ENCODE measurements at regions not wholly inside any gene's neighbourhood (a gene's known extent, or its start where the extent isn't known, plus 50 kb on each side); places are given as distances from the start of the nearest gene placed in this dataset.
"Not testable (repeated sequence)": the region's sequence is repeated elsewhere in the genome, so short reads cannot be mapped to it uniquely, and the experiment has no call there.

DNA sequence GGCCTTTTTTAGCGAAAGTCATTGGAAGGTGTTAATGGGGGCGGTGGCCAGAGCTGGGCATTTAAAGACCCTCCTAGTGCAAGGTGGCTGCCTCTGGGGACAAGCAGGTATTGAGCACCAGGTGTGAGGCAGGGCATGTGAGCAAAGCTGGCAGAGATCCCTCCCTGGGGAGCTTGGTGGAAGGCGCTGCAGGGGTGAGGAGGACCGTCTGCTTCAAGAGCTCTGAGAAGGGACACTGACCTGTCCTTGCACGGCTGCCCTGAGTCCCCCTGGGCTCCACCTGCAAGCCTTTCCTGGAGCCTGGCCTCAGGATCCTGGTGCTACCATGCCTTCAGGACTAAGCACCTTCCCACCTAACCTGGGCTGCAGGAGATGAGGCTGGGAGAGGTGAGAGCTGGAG is 127.0 kb upstream of the CIBAR2 start:
- no peak for DNase-seq (ENCODE audit: low spot score)

DNA sequence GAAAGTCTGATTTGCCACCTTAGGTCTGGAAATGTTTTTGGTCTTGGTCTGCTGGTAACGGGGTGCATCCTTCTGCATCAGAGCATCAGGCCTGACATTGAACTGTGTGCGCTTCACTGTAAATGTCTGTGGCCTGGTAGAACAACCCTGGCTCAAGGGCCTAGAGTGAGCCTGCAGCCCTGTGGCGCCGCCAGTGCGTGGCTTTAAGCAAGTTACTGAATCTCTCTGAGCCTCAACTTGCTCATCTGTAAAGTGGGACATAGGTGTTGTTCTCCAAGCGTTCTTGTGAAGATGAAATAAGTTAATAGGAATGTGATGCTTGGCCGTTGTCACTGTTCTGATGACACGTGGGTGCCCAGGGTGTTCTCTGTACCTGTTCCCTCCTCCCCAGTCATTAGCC is 127.6 kb upstream of the CIBAR2 start:
- DNase-seq (ENCODE audit: low spot score) = no peak

DNA sequence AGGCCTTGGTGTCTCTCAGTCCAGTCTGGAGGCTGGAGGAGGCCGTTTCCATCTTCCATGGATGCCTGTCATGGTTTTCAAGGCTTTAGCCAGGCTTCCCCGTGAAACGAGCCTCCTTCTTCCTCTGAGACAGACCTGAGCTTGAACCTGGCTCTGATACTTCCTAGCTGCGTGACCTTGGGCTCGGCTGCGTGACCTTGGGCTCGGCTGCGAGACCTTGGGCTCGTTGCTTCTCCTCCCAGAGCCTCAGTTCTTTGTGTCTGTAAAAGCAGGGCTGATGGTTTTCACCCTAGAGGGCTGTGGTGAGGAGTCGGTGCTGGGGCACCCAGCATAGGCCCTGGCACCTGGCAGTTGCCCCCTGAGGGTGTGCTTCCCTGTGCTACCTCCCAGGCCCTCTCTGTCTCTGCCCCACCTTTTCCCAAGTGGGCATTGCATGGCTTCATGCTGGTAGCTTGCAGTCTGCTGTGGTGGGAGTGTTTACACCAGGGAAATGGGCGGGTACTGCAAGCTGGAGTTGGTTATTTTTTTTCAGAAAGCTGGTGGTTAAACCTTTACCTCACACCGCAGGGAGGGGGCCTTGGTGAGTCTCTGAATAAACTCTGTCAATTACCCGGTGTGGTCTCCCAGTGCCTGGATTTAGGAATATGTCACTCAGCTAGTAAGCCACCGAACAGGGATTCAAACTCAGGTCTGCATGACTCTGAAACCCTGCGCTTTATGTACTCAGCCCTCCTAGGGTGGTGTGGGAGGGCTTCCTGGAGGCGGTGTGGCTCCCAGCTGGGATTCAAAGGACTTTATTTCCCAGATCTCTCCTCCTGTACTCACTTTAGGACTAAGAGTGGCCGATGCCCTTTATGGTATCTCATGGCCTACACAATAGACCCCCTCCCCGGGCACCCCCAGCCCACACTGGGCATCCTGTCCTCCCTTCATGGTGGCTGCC is 129.0 kb upstream of the CIBAR2 start:
- DNase-seq (ENCODE audit: low spot score) = no peak

DNA sequence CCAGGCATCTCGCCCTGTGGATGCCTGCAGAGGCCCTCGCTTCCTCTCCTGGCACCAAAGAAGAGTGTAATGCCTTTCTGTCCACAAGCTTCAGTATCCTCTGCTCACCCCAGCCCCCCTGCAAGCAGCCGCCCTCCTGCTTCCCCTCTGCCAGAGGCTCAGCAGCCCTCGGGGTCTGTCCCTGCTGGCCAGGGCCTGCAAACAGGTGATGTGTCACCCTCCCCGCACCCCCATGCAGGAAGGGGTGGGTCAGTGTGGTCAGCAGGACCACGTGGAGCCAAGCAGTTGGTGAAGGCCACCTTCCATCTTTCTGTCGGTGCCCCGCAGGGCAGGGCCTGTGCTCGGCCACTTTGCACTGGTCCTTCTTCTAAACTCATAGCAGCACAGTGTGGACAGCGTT is 129.9 kb upstream of the CIBAR2 start:
- no peak for DNase-seq (ENCODE audit: low spot score)

DNA sequence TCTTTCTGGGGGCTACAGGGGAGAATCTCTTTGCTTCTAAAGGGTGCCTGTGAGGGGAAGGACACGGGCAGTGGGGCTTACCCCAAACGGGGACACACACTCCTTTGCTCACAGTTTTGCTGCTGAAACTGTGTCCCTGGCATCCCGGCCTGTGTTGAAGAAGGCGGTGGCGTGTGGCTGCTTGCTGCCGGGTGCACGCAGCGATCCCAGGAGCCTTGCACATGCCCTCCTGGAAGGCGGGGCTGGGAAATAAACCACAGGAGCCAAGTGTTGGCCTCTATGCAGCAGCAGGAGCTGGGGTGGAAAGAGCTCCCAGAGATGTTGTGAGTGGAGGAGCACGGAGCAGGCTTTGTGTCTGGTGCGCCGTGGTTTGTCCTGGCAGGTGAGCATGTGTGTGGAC is 131.0 kb upstream of the CIBAR2 start:
- no peak for DNase-seq (ENCODE audit: low spot score)

DNA sequence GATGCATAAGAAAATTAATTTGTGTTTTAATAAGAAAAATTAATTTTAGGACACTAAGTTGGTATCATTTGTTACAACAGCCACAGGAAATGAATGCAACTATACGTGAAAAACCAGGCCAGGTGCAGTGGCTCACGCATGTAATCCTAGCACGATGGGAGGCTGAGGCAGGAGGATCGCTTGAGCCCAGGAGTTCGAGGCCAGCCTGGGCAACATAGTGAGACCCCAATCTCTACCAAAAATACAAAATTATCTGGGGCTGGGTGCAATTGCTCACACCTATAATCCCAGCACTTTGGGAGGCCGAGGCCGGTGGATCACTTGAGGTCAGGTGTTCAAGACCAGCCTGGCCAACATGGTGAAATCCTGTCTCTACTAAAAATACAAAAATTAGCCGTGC is 132.2 kb upstream of the CIBAR2 start:
- not testable (repeated sequence) for DNase-seq (ENCODE audit: low spot score)

DNA sequence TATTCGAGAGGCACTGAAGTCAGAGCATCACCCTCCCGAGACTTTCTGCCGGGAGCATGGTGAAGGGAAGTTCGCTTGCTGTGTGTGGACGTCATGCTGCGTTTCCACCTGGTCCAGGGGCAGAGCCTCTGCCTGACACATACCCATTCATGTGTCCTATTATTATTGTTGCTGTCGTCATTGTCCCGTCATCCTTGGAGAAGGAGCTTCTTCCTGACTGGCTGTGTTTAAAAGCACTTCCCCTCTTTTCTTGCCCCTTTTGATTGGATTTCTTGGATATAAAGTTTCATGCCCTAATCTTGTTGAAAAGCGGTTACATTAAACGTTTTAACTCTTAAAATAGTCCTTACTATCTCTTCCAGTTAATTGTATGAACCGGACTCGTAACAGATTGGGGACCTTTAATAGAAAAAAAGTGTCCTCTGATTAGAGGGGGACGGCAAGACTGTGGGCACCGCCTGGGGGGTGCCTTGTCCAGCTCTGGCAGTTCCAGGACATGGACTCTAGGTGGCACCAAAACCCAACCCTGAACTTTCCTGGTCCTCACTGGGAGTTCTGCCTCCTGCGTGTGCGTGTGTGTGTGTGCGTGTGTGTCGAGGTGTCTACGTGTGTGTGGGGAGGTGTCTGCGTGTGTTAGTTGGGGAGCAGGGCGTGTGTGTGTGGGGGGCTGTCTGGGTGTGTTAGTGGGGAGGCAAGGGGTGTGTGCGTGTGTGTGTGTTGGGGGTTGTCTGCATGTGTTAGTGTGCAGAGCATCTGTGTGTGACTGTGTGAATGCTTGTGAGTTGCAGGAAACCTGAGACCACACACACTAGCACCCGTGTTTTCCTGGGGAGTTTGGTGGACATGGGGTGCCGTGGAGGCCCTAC is 133.3 kb upstream of the CIBAR2 start:
- peak; percentile 52 for DNase-seq (ENCODE audit: low spot score)

DNA sequence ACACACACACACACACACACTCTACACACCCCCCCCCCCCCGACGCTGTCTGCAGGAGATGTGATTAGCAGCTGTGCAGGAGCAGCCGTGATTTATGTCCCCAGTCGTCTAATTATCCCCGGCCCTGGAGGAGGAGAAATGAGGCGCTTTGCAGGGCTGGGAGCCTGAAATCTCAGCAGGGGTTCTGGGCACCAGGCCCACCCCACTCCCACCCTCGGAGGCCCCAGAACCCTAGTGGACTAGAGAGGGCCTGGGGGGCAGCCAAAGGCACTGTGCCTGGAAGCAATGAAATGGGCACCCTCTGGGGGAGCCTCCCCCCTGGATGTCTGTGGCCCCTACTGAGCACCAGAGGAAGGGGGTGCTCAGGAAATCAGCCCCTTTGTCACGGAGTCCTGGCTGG is 134.2 kb upstream of the CIBAR2 start:
- DNase-seq (ENCODE audit: low spot score) = no peak

DNA sequence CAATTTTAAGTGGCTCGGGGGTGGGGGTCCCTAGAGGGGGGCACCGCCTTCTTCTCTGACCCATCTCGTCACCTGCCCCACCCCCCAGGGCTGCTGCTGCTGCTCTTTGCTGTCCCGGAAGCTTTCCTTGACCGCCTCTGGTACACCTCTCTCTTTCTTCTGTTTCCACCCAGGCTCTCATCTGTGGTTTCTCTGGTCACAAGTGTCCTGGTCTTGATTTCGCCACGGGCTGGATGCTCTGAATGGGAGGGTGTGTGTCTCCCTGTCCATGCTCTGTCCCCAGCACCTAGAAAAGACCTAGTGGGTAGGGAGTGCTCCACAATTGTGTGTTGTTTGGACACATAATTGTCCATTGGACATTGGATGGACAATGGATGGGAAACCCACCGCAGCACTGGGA is 134.7 kb upstream of the CIBAR2 start:
- no peak for DNase-seq (ENCODE audit: low spot score)

DNA sequence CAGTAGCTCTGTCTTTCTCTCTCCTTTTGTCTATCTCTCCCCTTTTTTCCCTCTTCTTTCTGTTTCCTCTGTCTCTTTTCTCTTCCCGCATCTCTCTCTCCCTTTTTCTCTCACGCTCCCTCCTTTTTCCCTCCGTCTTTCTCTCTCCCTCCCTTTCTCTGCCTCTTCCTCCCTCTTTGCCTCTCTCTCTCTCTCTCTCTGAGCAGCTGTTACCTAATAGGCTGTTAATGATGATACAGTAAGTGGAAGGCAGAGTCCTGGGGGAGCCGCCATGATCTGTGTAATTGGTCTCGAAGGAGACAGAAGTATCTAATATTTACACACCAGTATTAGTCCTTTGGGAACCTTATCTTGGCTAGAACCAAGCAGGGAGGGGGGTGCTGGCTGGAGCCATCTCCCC is 136.1 kb upstream of the CIBAR2 start:
- no peak for DNase-seq (ENCODE audit: low spot score)

DNA sequence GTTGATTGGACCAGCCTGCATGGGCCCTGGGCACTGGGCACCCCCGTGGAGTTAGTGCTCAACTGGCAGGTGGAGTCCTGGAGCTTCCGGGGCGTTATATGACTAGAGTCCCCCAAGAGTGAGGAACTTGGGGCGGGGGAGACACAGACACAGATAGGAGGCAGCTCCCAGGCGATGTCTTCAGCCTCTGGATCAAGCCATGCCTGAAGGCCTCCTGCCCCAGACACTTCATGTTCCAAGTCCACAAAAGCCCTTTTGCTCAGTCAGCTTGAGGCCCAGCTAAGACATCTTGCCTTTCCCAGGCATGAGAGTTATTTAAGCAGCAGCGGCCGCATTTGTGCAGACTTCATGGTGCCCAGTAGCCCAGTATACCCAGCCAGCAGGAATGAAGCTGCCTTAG is 136.6 kb upstream of the CIBAR2 start:
- DNase-seq (ENCODE audit: low spot score) = no peak

DNA sequence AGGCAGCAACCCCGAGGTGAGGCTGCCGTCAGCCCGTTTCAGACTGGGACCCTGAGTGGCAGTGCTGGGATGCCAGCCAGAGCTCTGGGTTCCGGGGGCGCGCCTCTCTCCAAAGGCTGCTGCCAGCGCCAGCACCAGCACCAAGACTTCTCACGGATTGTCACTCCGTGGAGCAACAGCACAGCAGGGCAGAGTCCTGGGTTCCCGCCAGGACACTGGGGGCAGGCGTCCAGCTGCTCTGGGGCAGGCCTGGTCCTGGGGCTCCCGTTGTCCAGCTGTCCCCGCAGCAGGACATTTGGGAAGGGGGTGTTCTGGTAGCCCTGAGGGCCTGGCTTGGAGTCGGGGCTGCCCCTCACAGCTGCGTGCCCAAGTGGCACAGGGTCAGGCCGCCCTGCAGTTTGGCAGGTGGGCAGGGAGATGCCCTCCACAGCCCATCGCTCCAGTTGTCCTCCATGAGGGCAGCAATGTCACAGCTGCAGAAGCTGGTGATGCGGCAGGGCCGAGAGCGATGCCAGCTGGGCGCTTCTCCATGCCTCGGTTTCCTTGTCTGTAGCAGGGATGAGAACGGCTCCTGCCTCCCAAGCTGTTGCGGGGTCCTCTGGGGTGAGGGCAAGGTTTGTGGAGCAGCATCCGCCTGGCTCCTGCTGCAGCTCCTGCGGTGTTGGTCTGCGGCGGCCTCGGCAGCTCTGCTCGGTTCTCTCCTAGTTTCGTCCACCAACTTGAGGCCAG is 137.3 kb upstream of the CIBAR2 start:
- no peak for DNase-seq (ENCODE audit: low spot score)

DNA sequence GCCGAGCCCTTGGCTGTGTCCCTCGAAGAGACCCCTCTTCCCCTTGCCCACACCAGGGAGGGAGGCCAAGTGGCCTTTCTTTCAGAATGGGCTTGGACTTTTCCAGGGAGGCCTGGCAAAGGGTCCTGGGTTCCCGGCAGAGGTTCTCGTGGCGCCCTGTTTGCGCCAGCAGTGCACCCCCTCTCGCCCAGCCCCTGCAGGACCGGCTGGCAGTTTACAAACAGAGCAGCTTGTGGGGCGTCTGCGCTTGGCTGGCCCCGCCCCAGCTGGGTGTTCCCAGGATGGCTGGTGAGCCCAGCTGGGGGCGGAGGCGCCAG is 137.8 kb upstream of the CIBAR2 start:
- no peak for DNase-seq (ENCODE audit: low spot score)

DNA sequence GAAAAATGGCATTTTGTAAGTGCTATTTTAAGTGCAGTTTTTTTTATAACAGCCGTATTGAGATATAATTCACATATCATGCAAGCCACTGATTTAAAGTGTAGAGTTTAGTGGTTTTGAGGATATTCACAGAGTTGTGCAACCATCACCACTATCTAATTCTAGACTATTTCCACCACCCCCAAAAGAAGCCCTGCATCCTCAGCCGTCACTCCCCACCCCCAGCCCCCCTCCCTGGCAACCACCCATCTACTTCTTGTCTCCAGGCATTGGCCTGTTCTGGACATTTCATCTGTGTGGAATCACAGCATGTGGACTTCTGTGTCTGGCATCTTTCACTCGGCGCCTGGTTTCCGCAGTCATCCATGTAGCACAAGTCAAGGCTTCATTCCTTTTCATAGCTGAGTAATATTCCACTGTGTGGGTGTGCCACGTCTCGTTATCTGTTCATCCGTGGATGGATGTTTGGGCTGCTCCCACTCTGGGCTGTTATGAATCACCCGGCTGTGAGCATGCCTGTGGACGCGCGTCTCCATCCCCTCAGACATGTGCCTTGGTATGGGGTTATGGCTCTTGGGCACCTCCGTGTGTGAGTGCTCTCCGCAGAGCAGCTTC is 138.4 kb upstream of the CIBAR2 start:
- DNase-seq (ENCODE audit: low spot score) = no peak

DNA sequence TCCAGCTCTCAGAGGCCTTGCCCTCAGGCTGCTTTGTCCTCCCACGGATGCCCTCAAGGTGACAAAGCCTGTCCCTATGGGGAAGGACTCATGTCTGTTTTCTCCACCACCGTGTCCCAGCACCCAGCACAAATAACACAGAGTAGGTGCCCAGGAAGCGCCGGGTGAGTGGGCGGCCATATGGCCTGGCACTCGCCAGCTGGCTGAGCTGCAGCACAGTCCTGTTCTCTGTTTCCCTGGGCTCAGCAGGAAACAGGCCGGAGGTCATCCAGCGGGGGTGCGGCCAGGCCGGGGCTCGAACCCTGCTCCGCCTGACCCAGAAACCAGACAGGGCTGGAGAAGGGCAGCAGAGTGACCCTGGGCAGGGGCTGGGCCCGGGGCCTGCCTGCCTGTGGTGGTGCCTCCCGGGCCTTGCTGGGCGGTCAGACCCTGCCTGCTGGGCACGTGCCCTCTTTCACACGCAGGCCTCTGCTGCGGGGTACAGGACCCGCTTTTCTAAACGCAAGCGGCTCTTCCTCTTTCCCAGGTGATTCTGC is 139.0 kb upstream of the CIBAR2 start:
- no peak for DNase-seq (ENCODE audit: low spot score)

DNA sequence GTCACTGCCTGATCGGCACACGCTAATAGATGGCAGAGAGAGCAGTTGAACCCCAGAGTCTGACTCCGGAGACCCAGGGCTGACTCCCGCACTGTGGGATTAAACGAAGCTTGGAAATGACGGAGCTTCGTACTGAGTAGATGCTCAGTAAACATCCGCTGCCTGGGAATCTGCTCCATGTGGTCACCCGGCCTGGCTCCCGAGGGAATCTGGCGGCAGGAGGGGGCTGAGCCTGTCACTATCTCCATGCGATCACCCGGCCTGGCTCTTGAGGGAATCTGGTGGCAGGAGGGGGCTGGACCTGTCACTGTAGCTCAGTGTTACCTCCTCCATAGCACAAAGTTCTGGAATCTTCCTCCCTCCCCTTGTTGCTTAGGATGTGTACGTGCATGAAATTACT is 139.7 kb upstream of the CIBAR2 start:
- DNase-seq (ENCODE audit: low spot score) = no peak

DNA sequence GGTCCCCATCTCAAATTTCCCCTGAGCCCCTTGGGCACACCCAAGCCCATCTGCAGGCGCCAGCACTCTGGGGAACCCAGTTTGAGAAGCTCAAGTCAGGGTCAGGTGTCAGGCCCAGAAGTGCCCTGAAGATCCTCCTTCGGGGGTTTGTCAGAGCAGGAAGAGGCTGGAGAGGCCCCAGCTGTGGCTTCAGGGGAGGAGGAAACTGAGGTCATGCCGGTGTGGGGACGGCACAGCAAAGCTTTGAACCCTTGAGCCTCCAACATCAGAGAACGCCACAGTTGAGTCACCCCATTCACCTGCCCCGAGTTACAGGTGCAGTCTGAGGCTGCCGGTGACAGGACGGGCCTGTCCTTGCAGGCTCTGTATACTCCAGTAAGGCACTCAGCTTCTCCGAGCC is 140.2 kb upstream of the CIBAR2 start:
- no peak for DNase-seq (ENCODE audit: low spot score)

DNA sequence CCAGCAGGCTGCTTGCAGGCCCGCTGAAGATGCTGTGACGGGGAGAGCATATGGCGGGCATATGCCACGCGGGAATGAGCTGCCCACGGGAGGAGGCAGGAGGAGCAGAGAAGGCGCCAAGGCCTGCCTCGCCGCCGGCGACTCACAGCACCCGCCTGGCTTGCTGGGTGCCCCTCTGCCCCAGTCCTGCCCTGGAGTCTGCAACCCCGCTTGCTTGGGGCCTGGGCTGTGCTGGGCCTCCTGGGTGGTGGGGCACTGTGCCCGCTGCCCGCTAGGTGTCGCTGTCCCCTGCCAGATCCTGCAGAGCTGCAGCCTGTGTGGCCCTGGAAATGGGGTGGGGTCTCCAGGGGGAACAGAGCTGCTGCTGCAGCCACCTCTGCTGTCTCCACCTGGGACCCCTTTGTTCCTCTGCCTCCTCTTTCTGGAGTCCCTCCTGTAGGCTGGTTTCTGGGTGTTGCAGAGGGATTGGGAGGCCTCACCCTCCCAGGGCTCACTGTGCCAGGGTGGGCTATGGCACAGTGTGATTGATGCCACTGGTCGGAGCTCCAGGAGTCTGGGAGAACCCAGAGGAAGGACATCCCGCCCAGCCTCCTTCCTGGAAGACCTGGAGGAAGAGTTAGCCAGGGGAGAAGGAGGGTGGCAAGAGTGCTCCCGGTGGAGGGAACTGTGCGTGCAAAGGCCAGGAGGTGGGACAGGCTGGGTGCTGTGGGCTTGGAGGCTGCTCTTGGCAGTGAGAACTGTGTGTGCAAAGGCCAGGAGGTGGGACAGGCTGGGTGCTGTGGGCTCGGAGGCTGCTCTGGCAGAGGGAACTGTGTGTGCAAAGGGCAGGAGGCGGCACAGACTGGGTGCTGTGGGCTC is 141.0 kb upstream of the CIBAR2 start:
- peak; percentile 30 for DNase-seq (ENCODE audit: low spot score)

DNA sequence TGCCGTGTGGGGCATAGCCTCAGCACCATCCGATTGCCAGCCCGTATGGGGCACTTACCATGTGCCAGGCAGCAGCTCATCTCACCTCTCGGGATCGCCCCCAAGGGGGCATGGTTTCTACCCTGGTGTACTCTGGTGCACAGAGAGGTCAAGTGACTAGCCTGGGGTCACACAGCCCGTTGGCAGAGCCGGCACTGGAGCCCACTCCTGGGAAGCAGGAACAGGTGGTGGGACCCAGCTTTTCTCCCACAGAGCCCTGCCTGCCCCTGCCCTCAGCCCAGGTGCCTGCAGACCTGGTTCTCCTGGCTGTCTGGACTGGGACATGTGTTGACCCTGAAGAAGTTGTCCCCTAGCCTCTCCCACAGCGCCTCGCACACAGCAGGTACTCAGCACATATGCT is 141.8 kb upstream of the CIBAR2 start:
- no peak for DNase-seq (ENCODE audit: low spot score)

DNA sequence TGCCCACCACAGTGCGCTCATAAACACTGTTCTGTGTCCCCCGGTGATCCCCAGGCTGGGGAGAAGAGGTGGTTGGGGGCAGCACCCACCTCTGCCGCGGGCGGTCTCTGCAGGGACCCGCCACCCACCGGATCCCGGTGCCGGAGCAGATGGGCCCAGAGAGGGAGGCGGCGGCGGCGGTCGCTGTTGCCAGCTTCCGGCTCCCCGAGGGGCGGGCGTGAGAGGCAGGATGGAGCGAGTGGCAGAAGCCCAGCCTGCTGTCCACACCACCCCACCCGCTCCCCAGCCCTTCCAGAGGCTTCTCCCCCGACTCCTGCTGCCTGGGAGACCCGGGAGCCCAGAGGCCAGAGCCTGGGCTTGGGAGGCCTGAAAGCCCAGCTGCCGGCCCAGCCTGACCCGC is 142.6 kb upstream of the CIBAR2 start:
- no peak for DNase-seq (ENCODE audit: low spot score)

DNA sequence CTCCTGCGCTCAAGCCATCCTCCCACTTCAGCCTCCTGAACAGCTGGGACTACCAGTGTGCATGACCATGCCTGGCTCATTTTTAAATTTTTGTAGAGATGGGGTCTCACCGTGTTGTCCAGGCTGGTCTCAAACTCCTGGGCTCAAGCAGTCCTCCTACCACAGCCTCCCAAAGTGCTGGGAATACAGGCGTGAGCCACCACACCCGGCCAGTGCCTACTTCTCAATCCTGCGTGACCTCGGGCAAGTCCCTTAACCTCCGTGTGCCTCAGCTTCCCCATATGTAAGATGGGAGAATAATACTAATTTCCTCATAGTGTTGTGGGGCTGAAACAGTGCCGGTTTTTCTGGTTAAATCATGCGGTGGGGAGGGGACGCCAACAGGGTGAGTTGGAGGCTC is 143.5 kb upstream of the CIBAR2 start:
- DNase-seq (ENCODE audit: low spot score) = no peak

Measured in kidney tubule cell (primary cell).